Motor neuron (in vitro differentiated cells): ENCODE measurements at regions not wholly inside any gene's neighbourhood (a gene's known extent, or its start where the extent isn't known, plus 50 kb on each side); places are given as distances from the start of the nearest gene placed in this dataset.

Experiments used
- ATAC-seq, 8 experiments: fragments of 200-7000 bp; cut with Tn5 transposase; replicated peaks in 6 of 8; 2 replicates each; pipeline ENCODE4 v1.8.0; 2021; ENCODE audit warnings: mild to moderate bottlenecking in 8 of 8, moderate library complexity in 8 of 8
- H3K27ac ChIP-seq, 2 donors: fragments of 250-450 bp; sonication (Bioruptor Pico); 2 replicates each; pipeline ENCODE4 v1.9.0; 2021; ENCODE audit warnings: antibody characterized with exemption in 2 of 2, mild to moderate bottlenecking in 2 of 2, moderate library complexity in 1 of 2
- H3K4me1 ChIP-seq, 2 donors: fragments of 250-450 bp; sonication (Bioruptor Pico); replicated peaks in 1 of 2; 2 replicates each; pipeline ENCODE4 v1.6.1; 2021; ENCODE audit warnings: antibody characterized with exemption in 2 of 2, mild to moderate bottlenecking in 2 of 2, moderate library complexity in 1 of 2
- H3K4me3 ChIP-seq, 5 donors: fragments of 250-450 bp; sonication (Bioruptor Pico); 2 replicates each; pipeline ENCODE4 v1.9.0; 2021; ENCODE audit warnings: antibody characterized with exemption in 5 of 5, mild to moderate bottlenecking in 5 of 5, moderate library complexity in 4 of 5
- WGBS, 10 experiments: fragments of 450-650 bp; shearing (Covaris generic); methylation state at CpG; one replicate each; pipeline ENCODE4 v1.0.0; 2022; 5-methylcytosine and 5-hydroxymethylcytosine counted together
- in situ Hi-C, 9 experiments: fragments of 400-800 bp; cut with MboI; loops; one replicate each; pipeline ENCODE4 v1.15.0; 2021; ENCODE audit warnings: low sequenced_read_pairs in 9 of 9, low pct_unique_long_range_greater_than_20kb in 2 of 9; ENCODE audit not compliant: unreplicated experiment in 9 of 9

DNA sequence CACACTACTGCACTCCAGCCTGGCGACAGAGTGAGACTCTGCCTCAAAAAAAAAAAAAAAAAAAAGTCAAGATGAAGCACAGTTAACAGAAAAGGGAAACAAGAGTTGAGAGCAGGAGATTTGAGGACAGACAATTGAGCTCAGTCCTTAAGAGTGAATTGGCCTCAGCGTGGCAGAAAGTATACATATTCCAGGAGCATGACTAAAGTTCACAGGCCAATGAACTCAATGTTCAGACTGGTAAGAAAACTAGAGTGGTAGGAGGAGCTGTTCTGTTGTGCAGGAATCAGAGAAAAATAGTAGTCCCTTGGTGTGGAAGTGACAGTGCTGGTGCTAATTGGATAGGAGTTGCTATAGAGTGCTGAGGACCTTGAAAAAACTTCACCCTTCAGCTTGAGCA lies 60.0 kb downstream of the NRN1 start:
- ATAC-seq: no peak
- H3K4me1 ChIP-seq: no peaks in the 10 kb centered on the region
- no peak overlapping the region for H3K27ac ChIP-seq
- 20 to 100% (median 92%) methylated on average over 1 to 2 of the region's 2 CpGs; no CpG with 5 or more reads in 4 of the 10 experiments for WGBS, 10 experiments
- in situ Hi-C loops: no loop called here
- H3K4me3 ChIP-seq: no peak overlapping the region

DNA sequence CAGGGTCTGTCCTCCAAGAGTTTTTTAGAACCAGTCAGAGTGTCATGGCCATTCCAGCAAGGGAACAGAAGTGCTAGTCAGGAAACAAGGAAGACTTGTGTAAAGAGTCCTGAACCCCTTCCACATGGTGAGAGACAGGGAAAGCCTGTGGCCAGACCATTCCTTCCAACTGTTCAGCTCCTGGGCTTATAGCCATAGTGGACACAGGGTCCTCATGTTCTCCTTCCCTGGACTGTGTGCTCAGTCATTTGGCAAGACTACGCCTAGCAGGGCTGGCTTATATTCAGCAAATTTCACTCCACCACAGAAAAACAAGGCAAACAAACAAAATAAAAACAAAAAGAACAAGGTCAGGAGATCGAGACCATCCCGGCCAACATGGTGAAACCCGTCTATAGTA lies 60.5 kb downstream of the NRN1 start:
- in situ Hi-C loops: no loop called here
- Histone ChIP-seq H3K27ac (no peak overlapping the region), H3K4me1 (no peaks in the 10 kb centered on the region), H3K4me3 (no peak overlapping the region)
- 0 to 100% (median 71%) methylated on average over 1 to 4 of the region's 4 CpGs; no CpG with 5 or more reads in 1 of the 10 experiments for WGBS, 10 experiments
- no peak for ATAC-seq

DNA sequence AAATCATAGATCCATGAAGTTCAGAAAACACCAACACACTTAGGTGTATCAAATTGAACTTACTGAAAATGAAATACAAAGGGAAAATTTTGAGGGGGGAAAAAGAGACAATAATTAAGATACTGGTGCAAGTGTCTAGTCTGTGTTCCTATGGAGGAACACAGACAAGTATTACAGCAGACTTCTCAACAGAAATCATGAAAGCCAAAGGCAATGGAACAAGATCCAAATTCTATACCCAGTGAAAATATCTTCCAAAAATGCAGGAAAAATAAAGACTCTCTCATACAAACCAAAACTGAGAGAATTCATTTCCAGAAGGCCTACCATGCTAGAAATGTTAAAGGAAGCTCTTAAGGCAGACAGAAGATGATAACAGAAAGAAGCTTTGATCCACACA lies 63.1 kb downstream of the NRN1 start:
- Histone ChIP-seq H3K4me3 (no peak overlapping the region), H3K4me1 (no peaks in the 10 kb centered on the region), H3K27ac (no peak overlapping the region)
- in situ Hi-C loops: no loop called here
- no peak for ATAC-seq

DNA sequence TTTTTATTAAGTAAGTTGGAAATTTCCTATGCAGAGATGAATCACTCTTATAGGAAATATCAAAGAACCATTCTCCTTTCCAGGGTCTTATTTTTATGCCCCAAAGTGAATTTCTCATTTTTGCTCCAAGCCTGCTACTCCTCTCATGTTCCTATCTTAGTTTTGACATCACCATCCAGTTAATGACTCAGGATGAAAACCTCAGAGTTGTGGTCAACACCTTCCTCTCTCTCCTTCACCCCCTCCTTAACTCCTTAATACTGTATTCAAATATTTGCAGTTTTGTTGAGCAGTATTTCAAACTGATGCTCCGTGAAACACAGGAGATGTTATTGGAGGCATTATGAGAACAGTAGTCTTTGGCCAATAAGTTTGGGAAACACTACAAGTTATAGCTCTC lies 64.1 kb downstream of the NRN1 start:
- Histone ChIP-seq H3K27ac (no peak overlapping the region), H3K4me3 (no peak overlapping the region), H3K4me1 (peaks cover 0 to 4% of the 10 kb centered on the region in 2 donors)
- 17 to 100% (median 73%) methylated on average over 1 of the region's 1 CpG; no CpG with 5 or more reads in 2 of the 10 experiments for WGBS, 10 experiments
- in situ Hi-C loops: no loop called here
- no peak for ATAC-seq

DNA sequence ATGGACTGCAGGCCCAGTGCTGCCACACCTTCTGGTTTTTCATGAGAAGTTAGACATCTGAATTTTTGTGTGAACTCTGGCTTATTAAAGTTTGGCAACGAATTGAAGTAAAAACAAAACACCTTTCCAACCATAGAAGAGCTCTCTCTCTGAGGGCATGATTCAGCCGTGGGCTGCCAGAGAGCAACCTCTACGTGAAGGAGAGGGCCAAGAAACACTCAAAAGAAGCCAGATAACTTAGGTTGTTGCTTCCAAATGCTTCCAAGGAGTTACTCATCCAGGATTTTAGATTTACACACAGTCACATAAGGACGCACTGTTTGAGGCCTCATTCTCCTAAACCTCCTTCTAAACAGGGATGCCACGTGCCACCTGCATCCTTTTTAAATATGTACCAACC lies 65.5 kb downstream of the NRN1 start:
- H3K27ac ChIP-seq: no peak overlapping the region
- ATAC-seq: no peak
- peaks cover 0 to 6% of the 10 kb centered on the region in 2 donors for H3K4me1 ChIP-seq
- in situ Hi-C loops: no loop called here
- WGBS, 10 experiments: 30 to 71% (median 63%) methylated on average over 3 to 5 of the region's 5 CpGs; no CpG with 5 or more reads in 2 of the 10 experiments
- H3K4me3 ChIP-seq: no peak overlapping the region

DNA sequence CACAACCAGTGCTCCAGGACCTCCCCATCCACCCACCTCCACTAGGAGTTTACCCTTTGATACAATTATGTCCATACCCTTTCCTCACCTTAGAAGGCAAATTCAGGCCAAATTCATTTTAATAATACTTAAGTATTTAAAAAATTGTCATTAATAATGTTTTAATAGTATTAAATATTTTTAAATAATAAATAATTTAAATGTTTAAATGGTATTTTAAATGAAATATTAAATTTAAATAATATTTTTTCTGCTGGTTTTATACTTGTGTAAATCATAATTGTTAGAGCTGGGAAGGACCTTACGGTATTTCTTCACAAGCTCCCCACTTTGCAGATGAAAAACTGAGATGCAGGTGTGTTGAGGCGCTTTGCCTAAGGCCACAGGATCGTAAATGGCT lies 67.8 kb downstream of the NRN1 start:
- 80 to 100% (median 93%) methylated on average over 1 to 3 of the region's 3 CpGs; no CpG with 5 or more reads in 2 of the 10 experiments for WGBS, 10 experiments
- peaks cover 0 to 6% of the 10 kb centered on the region in 2 donors for H3K4me1 ChIP-seq
- in situ Hi-C loops: no loop called here
- ATAC-seq: no peak
- H3K4me3 ChIP-seq: no peak overlapping the region
- H3K27ac ChIP-seq: no peak overlapping the region

DNA sequence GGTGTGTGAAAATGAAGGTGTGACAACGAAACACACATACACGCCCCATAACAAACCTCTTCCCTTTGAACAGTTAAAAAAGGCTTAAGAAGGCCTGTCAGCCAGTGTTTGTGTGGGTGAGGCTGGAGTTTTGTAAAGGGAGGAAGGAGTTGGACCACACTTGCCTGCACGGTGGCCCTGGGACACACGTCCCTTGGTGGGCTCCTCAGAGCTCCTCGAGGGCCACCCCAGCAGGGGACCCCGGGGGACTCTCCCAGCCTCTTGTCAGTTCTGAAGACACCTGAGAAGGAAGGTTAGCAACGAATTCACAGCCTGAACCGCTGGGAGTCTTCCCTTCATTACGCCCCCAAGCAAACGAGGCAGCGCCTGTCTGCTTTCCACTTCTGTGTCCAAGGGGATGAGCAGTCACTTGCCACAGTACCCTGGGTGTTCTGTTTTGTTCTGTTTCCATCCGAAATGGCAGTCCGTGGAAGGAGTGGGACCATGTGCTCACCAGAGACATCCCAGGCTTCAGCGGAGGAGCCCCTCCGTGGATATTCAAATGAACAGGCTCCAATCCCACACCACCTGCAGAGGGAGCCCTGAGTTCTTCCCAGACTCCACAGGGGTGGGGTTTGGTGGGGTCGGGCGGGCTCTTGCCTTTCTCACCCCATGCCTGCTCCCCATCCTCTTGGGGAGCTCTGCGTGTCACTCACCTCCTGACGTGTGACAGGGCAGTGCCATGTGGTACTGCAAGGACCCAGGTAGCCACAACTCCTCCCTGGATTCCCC lies 68.6 kb downstream of the NRN1 start:
- ATAC-seq: no peak
- H3K4me1 ChIP-seq: peaks cover 0 to 6% of the 10 kb centered on the region in 2 donors
- in situ Hi-C loops: no loop called here
- H3K4me3 ChIP-seq: no peak overlapping the region
- H3K27ac ChIP-seq: no peak overlapping the region
- 56 to 100% (median 92%) methylated on average over 1 to 10 of the region's 19 CpGs; no CpG with 5 or more reads in 2 of the 10 experiments for WGBS, 10 experiments

DNA sequence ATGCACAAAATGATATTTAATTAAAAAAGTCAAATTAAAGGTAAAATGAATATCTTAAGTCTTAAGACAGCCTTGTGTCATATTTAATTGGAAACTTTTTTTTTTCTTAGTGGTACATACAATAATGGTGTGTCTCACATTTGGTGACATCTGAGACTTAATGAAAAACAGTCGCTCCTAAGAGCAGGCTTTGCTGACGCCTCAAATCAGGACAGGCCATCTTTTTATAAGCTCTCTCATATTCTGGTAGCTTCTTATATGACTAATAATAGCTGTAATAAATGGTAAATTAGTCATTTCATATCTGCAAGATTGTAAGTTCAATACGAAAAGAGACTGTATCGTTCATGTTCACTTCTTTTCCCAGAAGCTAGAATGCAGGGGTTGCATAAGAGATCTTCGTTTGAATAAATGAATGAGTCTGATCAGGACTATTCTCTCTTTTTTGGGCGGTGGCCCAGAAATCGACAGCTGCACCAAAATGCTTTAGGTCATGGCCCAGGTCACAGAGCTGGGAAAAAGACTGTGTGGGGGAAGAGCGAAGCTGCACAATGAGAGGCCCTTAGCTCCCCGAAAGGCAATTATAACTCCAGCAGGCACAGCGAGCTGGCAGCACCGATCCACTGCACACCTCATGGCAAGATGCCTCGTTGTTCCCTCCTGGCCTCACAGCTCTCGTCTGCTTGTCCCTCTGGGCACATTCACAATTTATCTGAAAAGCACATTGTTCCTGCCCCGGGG lies 69.4 kb downstream of the NRN1 start:
- 10 to 89% (median 68%) methylated on average over 2 to 12 of the region's 14 CpGs for WGBS, 10 experiments
- H3K27ac ChIP-seq: no peak overlapping the region
- H3K4me1 ChIP-seq: peaks cover 0 to 6% of the 10 kb centered on the region in 2 donors
- peak in 3 of 8 experiments; percentile 65 to 75 (median 74) for ATAC-seq
- no peak overlapping the region for H3K4me3 ChIP-seq
- in situ Hi-C loops: no loop called here

DNA sequence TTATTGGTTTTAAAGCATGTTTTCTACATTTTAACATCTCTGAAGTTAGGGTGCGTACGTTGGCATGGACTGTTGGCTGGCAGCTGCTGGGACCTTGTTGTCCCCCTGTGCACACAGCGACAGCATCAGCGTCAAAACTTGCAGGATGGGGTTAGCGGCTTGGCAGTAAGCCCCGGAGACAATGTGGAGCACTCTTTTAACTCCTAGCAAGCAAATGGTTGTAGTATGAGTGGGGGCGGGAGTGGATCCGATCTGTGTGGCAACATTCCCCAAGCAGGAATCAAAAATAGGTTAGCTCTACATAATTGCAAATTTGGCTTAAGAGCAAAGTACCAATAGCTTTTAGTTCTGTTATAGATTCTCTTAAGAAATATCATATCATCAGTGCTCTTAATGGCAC lies 70.1 kb downstream of the NRN1 start:
- no peak for ATAC-seq
- WGBS, 10 experiments: 17 to 100% (median 94%) methylated on average over 2 to 7 of the region's 8 CpGs; no CpG with 5 or more reads in 2 of the 10 experiments
- in situ Hi-C loops: no loop called here
- Histone ChIP-seq H3K4me1 (peaks cover 0 to 6% of the 10 kb centered on the region in 2 donors), H3K4me3 (no peak overlapping the region), H3K27ac (no peak overlapping the region)

DNA sequence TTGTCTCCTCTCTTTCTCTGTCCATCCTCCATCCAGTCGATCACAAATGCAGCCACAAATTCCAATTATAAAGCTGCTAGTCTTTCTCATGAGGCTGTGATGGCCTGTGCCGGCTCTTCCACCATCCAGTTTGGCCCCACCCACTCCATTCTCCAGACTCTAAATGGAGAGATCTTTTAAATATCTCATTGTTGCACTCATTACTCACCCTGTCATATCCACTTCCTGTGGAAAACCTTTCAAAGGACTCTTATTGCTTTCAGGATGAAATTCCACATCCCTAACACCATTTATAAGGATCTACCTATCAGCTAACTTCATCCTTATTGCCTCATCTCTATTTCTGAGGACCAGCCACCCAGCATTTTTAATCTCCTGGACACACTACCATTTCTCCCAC lies 70.6 kb downstream of the NRN1 start:
- peak in 3 of 8 experiments; percentile 30 to 47 (median 33) for ATAC-seq
- Histone ChIP-seq H3K4me1 (peaks cover 0 to 6% of the 10 kb centered on the region in 2 donors), H3K4me3 (no peak overlapping the region), H3K27ac (no peak overlapping the region)
- 0 to 81% (median 60%) methylated on average over 1 to 2 of the region's 2 CpGs; no CpG with 5 or more reads in 3 of the 10 experiments for WGBS, 10 experiments
- in situ Hi-C loops: no loop called here

DNA sequence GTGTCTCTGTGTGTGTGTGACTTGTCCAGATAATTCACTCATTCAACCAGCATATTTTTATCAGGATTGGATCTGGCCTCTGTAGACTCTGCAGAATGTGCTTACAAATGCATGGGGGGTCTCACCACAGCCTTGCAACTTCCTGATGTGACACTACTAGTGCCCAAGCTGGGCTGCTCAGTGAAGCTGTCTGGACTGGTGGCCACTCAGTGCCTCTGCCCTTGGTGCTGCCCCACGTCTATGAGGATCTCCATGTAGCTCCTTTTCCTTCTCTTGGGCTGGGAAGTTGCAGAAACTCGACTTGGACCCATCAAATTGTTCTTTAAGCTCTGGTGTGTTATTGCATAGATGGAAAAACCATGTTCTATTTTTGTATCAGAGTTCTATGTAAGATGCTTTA lies 75.8 kb downstream of the NRN1 start:
- 0 to 45% (median 29%) methylated on average over 1 to 2 of the region's 2 CpGs; no CpG with 5 or more reads in 3 of the 10 experiments for WGBS, 10 experiments
- no peak overlapping the region for H3K4me3 ChIP-seq
- H3K4me1 ChIP-seq: no peaks in the 10 kb centered on the region
- in situ Hi-C loops: no loop called here
- ATAC-seq: no peak
- H3K27ac ChIP-seq: no peak overlapping the region

DNA sequence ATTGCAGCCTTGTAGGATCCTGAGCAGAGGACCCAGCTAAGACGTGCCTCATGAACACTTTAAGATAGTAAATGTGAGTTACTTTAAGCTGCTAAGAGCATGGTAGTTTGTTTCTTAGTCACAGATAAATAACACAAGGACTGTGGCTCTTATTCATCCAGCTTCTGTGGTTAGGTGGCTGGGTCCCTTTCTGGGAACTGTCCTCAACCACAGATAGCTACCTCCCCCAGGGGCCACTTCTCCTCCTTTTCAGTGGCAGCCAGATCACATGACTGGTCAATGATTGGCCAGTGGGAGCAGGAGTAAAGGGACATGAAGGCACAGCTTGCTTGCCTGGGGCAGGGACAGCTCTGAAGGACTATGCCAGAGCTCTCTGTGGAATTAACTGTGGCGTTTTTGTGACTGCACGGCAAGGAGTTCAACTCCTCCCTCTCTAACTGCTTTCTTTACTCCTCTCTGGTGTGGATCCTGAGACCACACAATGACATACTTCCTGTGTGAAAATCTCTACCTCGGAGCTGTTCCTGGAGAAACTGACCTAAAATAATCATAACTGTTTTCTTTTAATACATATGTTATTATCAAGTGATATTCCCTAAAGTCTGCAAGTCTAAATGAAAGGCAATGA lies 76.5 kb downstream of the NRN1 start:
- ATAC-seq: no peak
- H3K27ac ChIP-seq: no peak overlapping the region
- no peak overlapping the region for H3K4me3 ChIP-seq
- in situ Hi-C loops: no loop called here
- whole genome bisulfite sequencing, 10 experiments: 18 to 73% (median 50%) methylated on average over 1 to 4 of the region's 4 CpGs; no CpG with 5 or more reads in 3 of the 10 experiments
- no peaks in the 10 kb centered on the region for H3K4me1 ChIP-seq

DNA sequence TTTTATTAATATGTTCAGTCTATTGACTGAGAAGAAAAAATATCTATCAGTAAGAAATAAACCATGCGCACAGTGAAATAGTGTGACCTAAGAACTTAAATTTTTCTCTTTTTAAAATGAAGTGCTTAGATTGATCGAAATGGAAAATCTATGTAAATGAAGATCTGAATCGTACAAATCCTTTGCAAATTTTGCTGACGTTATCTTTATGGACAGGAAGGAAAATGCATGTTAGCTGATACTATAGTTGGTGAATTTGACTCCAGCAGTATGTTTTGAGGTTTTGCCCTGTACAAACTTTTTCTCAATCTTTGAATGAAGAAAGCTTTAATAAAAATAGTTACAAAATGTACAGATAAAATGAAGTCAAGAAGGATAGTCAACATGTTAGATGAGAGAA lies 82.9 kb downstream of the NRN1 start:
- H3K4me1 ChIP-seq: no peaks in the 10 kb centered on the region
- in situ Hi-C loops: no loop called here
- H3K4me3 ChIP-seq: no peak overlapping the region
- H3K27ac ChIP-seq: no peak overlapping the region
- WGBS, 10 experiments: 52 to 96% (median 80%) methylated on average over 3 to 4 of the region's 4 CpGs
- ATAC-seq: no peak
